Uterus (tissue), 3 donors: ENCODE measurements at regions not wholly inside any gene's neighbourhood (a gene's known extent, or its start where the extent isn't known, plus 50 kb on each side); places are given as distances from the start of the nearest gene placed in this dataset.
"Not testable (repeated sequence)": the region's sequence is repeated elsewhere in the genome, so short reads cannot be mapped to it uniquely, and the experiment has no call there.

Source experiments
- DNase-seq, 2 donors: peaks; one replicate each; pipeline ENCODE4 v3.0.0-alpha.2; 2019 to 2020
- H3K27ac ChIP-seq, 2 donors: fragments of 200-600 bp; sonication (generic); 1 replicate in 1 of 2; 2 replicates in 1 of 2; pipeline ENCODE4 v1.5.1; 2016 to 2018
- H3K27me3 ChIP-seq, 2 donors: fragments of 200-600 bp; sonication (generic); one replicate each; pipeline ENCODE4 v1.5.1; 2018 to 2019; ENCODE audit warnings: control low read depth in 1 of 2
- H3K36me3 ChIP-seq, 2 donors: fragments of 200-600 bp; sonication (generic); one replicate each; pipeline ENCODE4 v1.5.1; 2019; ENCODE audit warnings: control low read depth in 1 of 2
- H3K4me1 ChIP-seq, 2 donors: fragments of 200-600 bp; sonication (generic); one replicate each; pipeline ENCODE4 v1.5.1; 2018 to 2019; ENCODE audit warnings: control low read depth in 1 of 2
- H3K4me3 ChIP-seq, 2 donors: fragments of 200-600 bp; sonication (generic); 1 replicate in 1 of 2; 2 replicates in 1 of 2; pipeline ENCODE4 v1.5.1; 2018 to 2019; ENCODE audit warnings: mild to moderate bottlenecking in 1 of 2
- H3K9me3 ChIP-seq, 2 donors: fragments of 200-600 bp; sonication (generic); one replicate each; pipeline ENCODE4 v1.5.1; 2019; ENCODE audit warnings: control low read depth in 1 of 2
- CTCF ChIP-seq, 4 experiments: fragments of 200-600 bp in 2 of 4; fragments of 450-650 bp in 2 of 4; sonication (generic) in 2 of 4; IDR thresholded peaks; one replicate each; pipeline ENCODE4 v1.5.1; 2016 to 2019; ENCODE audit warnings: antibody characterized with exemption in 4 of 4, mild to moderate bottlenecking in 2 of 4, moderate library complexity in 1 of 4
- POLR2A ChIP-seq, 2 donors: fragments of 450-650 bp; IDR thresholded peaks; one replicate each; pipeline ENCODE4 v1.6.1; 2016; ENCODE audit warnings: antibody characterized with exemption in 2 of 2, mild to moderate bottlenecking in 1 of 2, moderate library complexity in 1 of 2
- intact Hi-C: fragments of 100-400 bp; cut with DNase I; formaldehyde crosslinking; loops from one replicate; pipeline ENCODE4 v1.15.1; 2023; ENCODE audit warnings: low total_unique reads
- donor health status: DM: yes; HTN: yes; CAD: no.

GRCh38 chr5:87198010-87198409 is 69.7 kb upstream of the RASA1 start:
- Histone ChIP-seq H3K4me3 (no peak overlapping the region), H3K27me3 (no peaks in the 10 kb centered on the region), H3K27ac (no peak overlapping the region), H3K4me1 (no peaks in the 10 kb centered on the region), H3K36me3 (no peaks in the 10 kb centered on the region), H3K9me3 (no peaks in the 10 kb centered on the region)
- TF ChIP-seq CTCF (IDR thresholded peaks at IDR 0.05) = no peak
- intact Hi-C loops = no loop called here
- no peak for DNase-seq

GRCh38 chr5:87199246-87199645 is 68.4 kb upstream of the RASA1 start:
- H3K27ac ChIP-seq, H3K36me3 ChIP-seq, H3K4me3 ChIP-seq, DNase-seq, H3K9me3 ChIP-seq, H3K27me3 ChIP-seq, intact Hi-C loops, H3K4me1 ChIP-seq: not testable (repeated sequence)

GRCh38 chr5:87199704-87200103 is 68.0 kb upstream of the RASA1 start:
- intact Hi-C loops = not testable (repeated sequence)

GRCh38 chr5:87210076-87210475 is 57.6 kb upstream of the RASA1 start:
- no peak for DNase-seq
- no peaks in the 10 kb centered on the region for H3K27me3 ChIP-seq
- no peak for TF ChIP-seq CTCF (IDR thresholded peaks at IDR 0.05)
- TF ChIP-seq POLR2A (IDR thresholded peaks at IDR 0.05) = no peak
- no peak overlapping the region for H3K27ac ChIP-seq
- H3K9me3 ChIP-seq = no peaks in the 10 kb centered on the region
- no peak overlapping the region for H3K4me3 ChIP-seq
- intact Hi-C loops = no loop called here
- no peaks in the 10 kb centered on the region for H3K4me1 ChIP-seq
- H3K36me3 ChIP-seq = no peaks in the 10 kb centered on the region

More at GRCh38 chr5:87199704-87200103, 68.0 kb upstream of the RASA1 start:
- H3K27ac ChIP-seq, H3K9me3 ChIP-seq, H3K36me3 ChIP-seq, H3K4me3 ChIP-seq, DNase-seq, H3K4me1 ChIP-seq, H3K27me3 ChIP-seq: not testable (repeated sequence)

GRCh38 chr5:87210743-87211142 is 56.9 kb upstream of the RASA1 start:
- H3K27ac ChIP-seq = no peak overlapping the region
- no peaks in the 10 kb centered on the region for H3K9me3 ChIP-seq

GRCh38 chr5:87211676-87212075 is 56.0 kb upstream of the RASA1 start:
- Histone ChIP-seq H3K4me3 (no peak overlapping the region), H3K27ac (no peak overlapping the region), H3K36me3 (no peaks in the 10 kb centered on the region), H3K9me3 (no peaks in the 10 kb centered on the region), H3K27me3 (no peaks in the 10 kb centered on the region), H3K4me1 (no peaks in the 10 kb centered on the region)
- no peak for TF ChIP-seq POLR2A (IDR thresholded peaks at IDR 0.05)
- intact Hi-C loops = no loop called here
- DNase-seq = no peak

More at GRCh38 chr5:87210743-87211142, 56.9 kb upstream of the RASA1 start:
- no peaks in the 10 kb centered on the region for H3K36me3 ChIP-seq
- DNase-seq = no peak
- TF ChIP-seq POLR2A (IDR thresholded peaks at IDR 0.05) = no peak
- no peak for TF ChIP-seq CTCF (IDR thresholded peaks at IDR 0.05)
- H3K4me1 ChIP-seq = no peaks in the 10 kb centered on the region
- no peaks in the 10 kb centered on the region for H3K27me3 ChIP-seq
- H3K4me3 ChIP-seq = no peak overlapping the region
- intact Hi-C loops = no loop called here

GRCh38 chr5:87212183-87212582 is 55.5 kb upstream of the RASA1 start:
- H3K36me3 ChIP-seq, intact Hi-C loops: not testable (repeated sequence)

GRCh38 chr5:87217480-87217879 is 50.2 kb upstream of the RASA1 start:
- H3K4me1 ChIP-seq, H3K36me3 ChIP-seq, H3K4me3 ChIP-seq, H3K27me3 ChIP-seq, DNase-seq, H3K27ac ChIP-seq, H3K9me3 ChIP-seq, intact Hi-C loops: not testable (repeated sequence)

More at GRCh38 chr5:87212183-87212582, 55.5 kb upstream of the RASA1 start:
- not testable (repeated sequence) for H3K9me3 ChIP-seq, DNase-seq, H3K27ac ChIP-seq, H3K4me1 ChIP-seq, H3K4me3 ChIP-seq, H3K27me3 ChIP-seq
